Right forelimb (tissue), 1 donor: ENCODE measurements at regions not wholly inside any gene's neighbourhood (a gene's known extent, or its start where the extent isn't known, plus 50 kb on each side); places are given as distances from the start of the nearest gene placed in this dataset.

Experiments
- DNase-seq: peaks from one replicate; pipeline ENCODE4 v3.0.0-alpha.2; 2018

DNA sequence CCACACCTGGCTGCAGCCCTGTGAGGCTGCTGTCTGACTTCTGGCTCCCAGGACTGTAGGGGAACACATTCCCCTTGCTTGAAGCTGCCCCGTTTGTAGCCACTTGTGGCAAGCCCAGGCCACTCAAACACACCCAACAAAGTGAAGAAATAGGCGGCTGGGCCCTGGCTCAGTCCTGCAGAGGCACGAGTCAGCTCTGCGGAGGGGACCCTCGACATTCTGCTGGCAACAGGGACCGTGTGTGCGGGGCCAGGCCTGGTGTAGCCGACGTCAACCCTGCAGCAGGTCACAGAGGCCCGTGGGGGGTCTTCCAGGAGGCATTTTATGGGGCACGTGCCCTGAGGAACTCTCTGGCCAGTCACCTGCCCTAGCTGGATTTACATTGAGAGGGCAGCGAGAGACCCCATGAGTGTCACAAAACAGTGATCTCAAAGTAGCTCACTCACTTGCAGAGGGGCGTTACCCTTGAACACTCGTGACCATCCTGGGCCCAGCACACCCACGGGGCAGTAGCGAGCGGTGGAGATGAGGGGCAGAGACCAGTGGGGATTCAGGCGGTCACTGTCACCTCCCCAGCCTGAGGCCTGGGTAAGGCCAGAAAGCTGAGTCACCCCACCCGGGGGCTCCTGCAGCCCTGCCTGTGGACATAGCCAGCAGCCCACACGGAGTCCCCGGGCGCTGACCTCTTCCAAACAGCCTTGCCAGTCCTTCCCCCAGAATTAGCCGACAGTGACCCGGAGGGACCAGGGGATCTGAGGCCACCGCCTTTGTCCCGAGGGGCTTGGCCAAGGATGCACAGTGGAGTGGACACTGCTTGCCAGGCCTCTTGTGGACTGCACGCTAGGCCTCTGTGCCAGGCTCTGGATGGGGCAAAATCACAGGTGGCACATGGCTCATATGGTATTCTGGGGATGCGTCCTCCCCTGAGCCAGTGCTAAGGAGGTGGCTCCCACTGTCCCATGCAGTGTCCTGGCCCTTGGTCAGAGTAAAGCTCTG, 139.5 kb downstream of the CTTN start:
- DNase-seq, result peak; percentile 34

DNA sequence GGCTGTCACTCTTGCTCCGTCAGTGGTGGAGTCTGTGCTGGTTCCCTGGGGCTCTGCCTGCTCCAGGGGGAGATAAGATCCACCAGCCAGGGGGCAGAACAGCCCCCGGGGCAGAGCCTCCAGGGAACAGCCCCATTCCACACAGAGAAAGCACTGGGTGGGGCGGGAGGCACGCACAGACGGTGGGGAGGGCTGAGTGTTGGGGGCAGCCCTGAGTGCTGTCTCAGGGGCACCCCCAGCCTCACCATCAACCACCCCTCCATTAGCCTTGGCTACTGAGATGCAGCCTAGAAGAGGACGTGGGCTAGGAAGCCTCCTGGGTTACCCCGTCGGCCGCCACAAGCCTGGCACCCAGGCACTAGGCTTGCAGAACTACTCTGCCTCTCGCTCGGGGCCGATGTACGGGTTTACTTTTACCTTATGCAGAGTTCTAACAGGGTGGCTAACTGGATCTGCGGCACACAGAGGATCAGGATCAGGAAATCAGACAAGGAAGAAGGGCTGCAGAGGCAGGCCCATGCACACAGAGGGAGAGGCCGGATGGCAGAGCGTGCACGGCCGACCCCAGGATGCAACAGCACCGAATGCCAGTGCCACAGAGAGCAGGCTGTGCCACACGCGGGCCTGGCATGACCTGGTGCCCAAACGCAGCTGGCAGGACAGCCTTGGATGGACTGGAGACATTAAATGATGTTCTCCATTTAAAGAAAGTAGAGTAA, 140.5 kb downstream of the CTTN start:
- DNase-seq, result no peak

- peak; percentile 17 for DNase-seq
These were observed 141.2 kb downstream of the CTTN start for GRCh38 chr11:70539360-70540095.

DNA sequence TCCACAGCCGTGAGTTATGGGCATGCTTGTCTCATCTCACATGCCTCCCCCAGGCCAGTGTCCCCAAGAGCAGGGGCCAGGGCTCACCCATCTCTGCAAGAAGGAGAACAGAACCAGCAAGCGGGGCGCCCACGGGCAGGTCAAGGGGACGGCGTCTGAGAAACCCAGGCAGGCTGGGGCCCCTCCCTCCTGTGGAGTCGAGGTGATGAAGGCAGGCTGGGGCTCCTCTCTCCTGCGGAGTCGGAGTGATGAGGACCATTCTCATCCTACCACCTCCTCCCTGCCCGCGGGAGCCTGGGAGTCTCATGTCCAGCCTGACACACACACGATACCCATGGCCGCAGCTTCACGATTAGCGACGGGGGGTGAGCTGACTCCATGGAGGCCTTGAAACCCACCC, 141.9 kb downstream of the CTTN start:
- DNase-seq, result no peak

DNA sequence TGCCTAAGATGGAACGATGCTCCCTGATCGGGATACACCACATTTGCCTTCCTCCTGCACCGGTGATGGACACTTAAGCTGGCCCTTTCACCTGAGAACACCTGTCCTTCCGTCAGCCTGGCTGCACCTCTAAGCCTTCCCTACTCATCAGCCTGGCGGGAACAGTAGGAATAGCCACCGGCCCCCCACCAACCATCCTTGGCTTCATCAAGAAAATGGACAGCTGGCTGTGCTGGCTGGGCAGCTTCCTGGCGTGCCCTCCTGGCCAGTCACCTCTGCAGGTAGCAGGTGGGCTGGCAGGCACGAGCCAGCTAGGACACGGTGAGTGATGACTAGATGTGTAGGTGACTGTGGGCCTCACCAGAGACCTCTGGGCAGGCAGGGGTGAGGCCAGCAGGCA, 142.8 kb downstream of the CTTN start:
- no peak for DNase-seq

DNA sequence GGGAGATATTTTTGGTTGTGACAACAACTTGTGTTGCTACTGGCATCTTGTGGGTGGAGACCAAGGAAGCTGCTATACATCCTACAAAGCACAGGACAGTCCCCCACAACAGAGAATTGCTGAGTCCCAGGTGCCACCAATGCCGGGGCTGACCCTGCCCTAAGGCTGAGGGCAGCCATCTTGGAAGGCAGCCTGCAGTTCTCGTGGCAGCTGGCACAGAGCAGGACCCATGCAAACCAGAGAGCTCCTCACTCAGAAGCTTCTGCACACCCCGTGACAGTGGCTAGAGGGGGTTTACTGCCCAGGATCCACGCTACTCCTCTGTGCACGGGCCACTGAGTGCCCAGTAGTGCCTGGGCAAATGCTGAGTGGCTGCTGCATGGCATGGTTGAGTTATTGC, 143.4 kb downstream of the CTTN start:
- no peak for DNase-seq

DNA sequence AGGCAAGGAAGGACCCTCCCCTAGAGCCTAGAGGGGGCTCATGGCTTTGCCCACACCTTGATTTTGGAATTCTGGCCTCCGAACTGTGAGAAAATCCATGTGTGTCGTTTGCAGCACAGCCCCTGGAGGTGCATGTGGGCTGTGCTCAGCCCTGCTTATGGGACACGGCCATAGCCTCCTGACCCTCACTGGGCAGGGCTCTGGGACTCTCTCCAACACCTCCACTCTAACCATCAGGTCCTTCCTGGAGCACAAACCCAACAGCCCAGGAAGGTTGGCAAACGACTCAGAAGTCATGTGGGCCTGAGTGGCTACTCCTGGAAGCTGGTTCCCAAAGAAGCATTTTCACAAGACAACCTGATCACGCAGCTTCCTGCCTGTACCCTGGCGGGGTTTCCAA, 144.1 kb downstream of the CTTN start:
- DNase-seq, result no peak

- DNase-seq, result no peak
These were observed 144.5 kb downstream of the CTTN start for GRCh38 chr11:70542811-70543210.

- no peak for DNase-seq
These were observed 145.3 kb downstream of the CTTN start for GRCh38 chr11:70543611-70544010.

DNA sequence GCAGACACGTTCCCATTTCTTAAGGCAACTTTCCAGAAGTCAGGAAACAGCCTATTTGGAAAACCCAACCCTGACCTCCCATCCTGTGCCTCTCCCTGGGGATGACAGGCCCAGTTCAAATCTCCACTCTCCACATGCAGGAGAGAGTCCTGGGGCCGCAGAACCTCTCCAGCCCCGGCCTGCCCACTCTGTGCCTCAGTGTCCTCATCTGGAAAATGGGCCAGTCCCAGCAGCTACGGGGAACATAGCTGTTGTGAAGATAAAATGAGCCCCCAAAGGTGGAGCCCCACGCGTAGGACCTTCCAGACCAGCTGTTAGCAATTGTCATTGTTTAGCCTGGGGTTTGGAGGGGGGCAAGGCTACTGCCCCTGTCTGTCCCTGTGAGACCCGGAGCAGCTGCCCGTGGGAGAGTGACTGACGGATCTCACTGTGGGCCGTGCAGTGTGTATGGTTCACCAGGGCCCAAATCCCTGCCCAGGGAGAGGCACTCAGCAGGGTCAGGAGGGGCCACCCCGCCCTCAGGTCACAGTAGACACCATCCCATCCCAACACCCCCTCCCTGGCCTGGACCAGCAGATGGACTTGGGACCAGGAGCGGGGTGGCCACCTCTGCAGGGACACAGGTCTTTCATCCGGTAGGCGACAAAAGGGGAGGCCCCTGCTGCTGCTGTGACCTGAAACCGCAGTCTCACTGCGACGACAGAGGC, 145.9 kb downstream of the CTTN start:
- no peak for DNase-seq

GRCh38 chr11:70544774-70545609, 146.7 kb downstream of the CTTN start:
- no peak for DNase-seq

GRCh38 chr11:70545610-70545912, 147.2 kb downstream of the CTTN start:
- DNase-seq, result no peak

DNA sequence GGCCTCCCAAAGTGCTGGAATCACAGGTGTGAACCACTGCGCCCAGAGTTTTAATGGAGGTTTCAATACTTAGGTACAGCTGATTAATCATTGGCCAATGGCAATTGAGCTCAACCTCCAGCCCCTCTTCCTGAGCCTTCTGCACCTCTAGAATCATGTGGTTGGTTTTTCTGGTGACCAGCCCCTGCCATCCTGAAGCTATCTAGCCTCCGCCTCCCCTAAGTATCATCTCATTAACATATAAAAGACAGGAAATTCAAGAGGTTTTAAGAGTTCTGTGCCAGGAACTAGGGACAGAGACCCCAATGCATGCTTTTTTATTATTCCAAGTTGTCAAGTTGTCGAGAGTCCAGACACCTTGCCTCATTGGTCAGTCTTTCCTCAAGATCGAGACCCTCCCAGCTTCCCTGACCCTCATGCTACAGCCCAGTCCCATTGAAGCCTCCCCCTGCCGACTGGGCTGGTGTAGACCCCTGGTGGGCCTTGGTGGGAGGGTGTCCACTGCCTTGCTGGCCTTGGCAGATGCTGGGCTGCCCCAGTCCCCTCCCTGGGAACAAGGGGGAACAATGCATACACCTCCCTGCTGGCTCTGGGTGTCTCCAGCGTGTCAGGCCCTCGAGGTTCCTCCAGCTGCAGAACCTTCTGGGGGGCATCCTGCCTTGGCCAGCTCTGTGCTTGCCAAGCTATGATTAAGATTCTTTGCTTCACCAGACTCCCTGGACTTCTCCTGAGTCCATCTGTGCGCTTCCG, 148.0 kb downstream of the CTTN start:
- no peak for DNase-seq

GRCh38 chr11:70547386-70547785, 149.1 kb downstream of the CTTN start:
- DNase-seq, result no peak

DNA sequence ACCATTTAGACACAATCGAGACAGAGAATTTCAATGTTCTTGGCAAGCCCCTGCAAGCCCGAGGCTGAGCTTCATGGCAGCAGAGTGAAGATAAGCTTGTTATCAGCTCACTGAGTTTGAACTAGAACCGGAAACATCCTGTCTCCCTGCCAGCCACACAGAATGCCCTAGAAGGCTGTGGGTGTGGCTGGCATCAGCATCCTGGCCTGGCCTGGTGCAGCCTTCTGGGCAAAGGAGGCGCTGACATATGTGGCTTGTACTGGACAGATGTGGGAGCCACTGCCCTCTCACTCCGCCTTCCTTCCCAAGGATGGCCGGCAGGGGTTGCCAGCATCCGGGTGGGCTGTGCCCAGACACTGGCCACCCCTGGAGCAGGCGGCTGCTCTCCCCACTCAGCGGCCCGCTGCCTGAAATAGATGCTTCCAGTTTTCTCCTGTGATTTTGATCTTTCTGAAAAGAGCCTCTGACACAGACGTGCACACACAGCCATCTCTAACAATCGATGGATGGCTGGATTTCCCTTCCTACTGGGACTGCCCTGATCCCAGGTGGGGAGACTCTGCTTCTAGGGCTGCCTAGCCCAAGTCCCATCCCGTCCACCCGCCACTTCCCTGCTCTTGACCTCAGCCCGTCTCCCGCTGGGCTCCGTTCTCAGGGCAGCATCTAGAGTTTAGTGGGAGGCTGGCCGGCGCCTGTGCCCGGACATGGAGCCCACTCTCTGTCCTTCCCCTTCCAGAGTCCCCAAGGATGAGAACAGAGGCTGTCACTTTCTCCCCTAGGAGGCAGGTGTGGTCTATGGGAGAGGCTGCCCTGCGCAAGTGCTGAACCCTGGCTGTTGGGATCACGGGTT, 149.7 kb downstream of the CTTN start:
- DNase-seq, result no peak

DNA sequence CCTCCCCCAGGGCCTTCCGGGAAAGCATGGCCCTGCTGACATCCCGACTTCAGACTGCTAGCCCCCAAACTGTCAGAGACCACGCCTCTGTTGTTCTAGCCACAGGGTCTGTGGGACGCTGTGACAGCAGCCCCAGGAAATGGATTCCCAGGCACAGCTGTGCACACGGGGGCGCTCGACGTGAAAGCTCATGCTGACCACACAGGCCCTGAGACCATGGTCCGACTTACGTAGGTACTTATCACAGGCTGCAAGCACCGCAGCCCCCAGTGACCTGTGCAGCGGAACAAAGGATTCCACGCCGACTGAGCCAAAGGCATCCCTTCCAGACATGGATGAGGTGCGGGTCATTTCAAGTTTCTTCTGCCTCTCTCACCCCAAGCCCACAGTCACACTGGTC, 150.6 kb downstream of the CTTN start:
- DNase-seq, result no peak

- DNase-seq, result no peak
These were observed 151.1 kb downstream of the CTTN start for GRCh38 chr11:70549386-70549785.

- no peak for DNase-seq
These were observed 151.5 kb downstream of the CTTN start for GRCh38 chr11:70549796-70550195.

- DNase-seq, result no peak
These were observed 152.3 kb downstream of the CTTN start for GRCh38 chr11:70550456-70551195.
